H1 (cell line): ENCODE measurements at regions not wholly inside any gene's neighbourhood (a gene's known extent, or its start where the extent isn't known, plus 50 kb on each side); places are given as distances from the start of the nearest gene placed in this dataset.

Source experiments
- ATF3 ChIP-seq: IDR thresholded peaks from 2 replicates; pipeline ENCODE4 v1.6.1; 2011; ENCODE audit warnings: low read depth, mild to moderate bottlenecking, low read length; ENCODE audit not compliant: insufficient read depth
- TCF12 ChIP-seq: IDR thresholded peaks from 2 replicates; pipeline ENCODE4 v1.6.1; 2011; ENCODE audit warnings: low read depth, mild to moderate bottlenecking, low read length

DNA sequence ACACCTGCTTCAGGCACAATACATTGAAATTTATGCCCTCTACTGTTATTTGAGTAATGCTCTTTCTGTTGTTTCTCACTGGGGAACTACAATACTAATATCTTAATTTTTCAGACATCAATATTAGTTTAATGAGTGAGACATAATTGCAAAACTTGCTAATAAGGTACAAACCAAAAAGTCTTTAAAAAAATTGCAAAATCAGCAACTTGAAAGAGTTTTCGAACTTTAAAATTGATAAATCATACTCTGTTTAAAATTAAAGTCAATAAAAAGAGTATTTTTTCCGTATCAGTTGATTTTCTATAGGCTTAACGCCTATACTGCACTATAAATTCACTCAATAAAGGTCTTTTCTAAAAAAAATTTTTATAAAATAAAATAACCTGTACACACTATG is 1735.9 kb upstream of the SEL1L start (continued):
- TF ChIP-seq ATF3 (no peak), TCF12 (no peak)
